Endothelial cell of umbilical vein (primary cell): ENCODE measurements at regions not wholly inside any gene's neighbourhood (a gene's known extent, or its start where the extent isn't known, plus 50 kb on each side); places are given as distances from the start of the nearest gene placed in this dataset.

Experiments
- BruUV-seq: library from RNA; stranded (reverse); fragments of 400-500 nt; replicated peaks from 2 replicates; lab custom pipeline; 2021; lab: Mats Ljungman, UMichigan
- CTCF ChIA-PET: fragments of 300-600, 350-600 bp; sonication (Branson Sonifier 250); formaldehyde crosslinking; loops from one replicate; lab custom pipeline; 2021; ENCODE audit warnings: antibody characterized with exemption, inconsistent platforms; lab: Charles Lee
- POLR2A ChIA-PET: fragments of 300-600, 350-600 bp; sonication (Branson Sonifier 250); formaldehyde crosslinking; loops from one replicate; lab custom pipeline; 2021; ENCODE audit warnings: antibody characterized with exemption, inconsistent platforms; lab: Charles Lee
- DNase-seq: peaks from one replicate; pipeline ENCODE4 v3.0.0-alpha.2; 2011; ENCODE audit warnings: low read depth, low spot score
- FAIRE-seq: peaks from 2 replicates; lab custom pipeline; 2011; peaks lifted over from hg19 to GRCh38; lab: Jason Lieb, UNC
- H2AFZ ChIP-seq: 2 replicates; pipeline ENCODE4 v1.6.0; 2012; ENCODE audit warnings: low read depth, low read length, control low read depth, inconsistent platforms
- H3K27ac ChIP-seq: 2 replicates; pipeline ENCODE4 v1.5.1; 2011; ENCODE audit warnings: low read depth, mild to moderate bottlenecking, control low read depth, low read length, moderate library complexity; ENCODE audit not compliant: insufficient read depth
- H3K27me3 ChIP-seq, 2 experiments: 2 replicates each; pipeline versions ENCODE4 v1.6.0 to v1.6.1; 2011; ENCODE audit warnings: low read length in 2 of 2, mixed read lengths in 1 of 2; ENCODE audit not compliant: control insufficient read depth in 2 of 2, insufficient read depth in 2 of 2
- H3K36me3 ChIP-seq, 2 experiments: 2 replicates in 1 of 2; 3 replicates in 1 of 2; pipeline ENCODE4 v1.5.1; 2011; ENCODE audit warnings: low read length in 2 of 2, mild to moderate bottlenecking in 1 of 2, moderate library complexity in 1 of 2; ENCODE audit not compliant: control insufficient read depth in 2 of 2, insufficient read depth in 2 of 2; ENCODE audit errors: extremely low read depth in 1 of 2
- H3K4me1 ChIP-seq: 3 replicates; pipeline ENCODE4 v1.5.1; 2011; ENCODE audit warnings: mild to moderate bottlenecking, low read length; ENCODE audit not compliant: control insufficient read depth, insufficient read depth; ENCODE audit errors: extremely low read depth
- H3K4me2 ChIP-seq: 2 replicates; pipeline ENCODE4 v1.6.1; 2011; ENCODE audit warnings: low read length, control low read depth, mixed read lengths; ENCODE audit not compliant: insufficient read depth
- H3K4me3 ChIP-seq, 3 experiments: fragments of 200-600 bp in 1 of 3; sonication (generic), shearing (Covaris generic) in 1 of 3; replicated peaks in 1 of 3; 2 replicates each; pipeline ENCODE4 v1.5.1; 2011 to 2016; ENCODE audit warnings: control low read depth in 3 of 3, low read length in 3 of 3, mild to moderate bottlenecking in 2 of 3, inconsistent platforms in 1 of 3, low read depth in 1 of 3, moderate library complexity in 1 of 3; ENCODE audit not compliant: insufficient read depth in 1 of 3
- H3K79me2 ChIP-seq: 2 replicates; pipeline ENCODE4 v1.6.0; 2012; ENCODE audit warnings: low read length, inconsistent platforms; ENCODE audit not compliant: control insufficient read depth, insufficient read depth
- H3K9ac ChIP-seq: replicated peaks from 2 replicates; pipeline ENCODE3; 2011; ENCODE audit warnings: low read length, control low read depth; ENCODE audit not compliant: insufficient read depth; ENCODE audit errors: extremely low read depth
- H3K9me1 ChIP-seq: replicated peaks from 3 replicates; pipeline ENCODE4 v1.6.0; 2011; ENCODE audit warnings: mild to moderate bottlenecking, low read length; ENCODE audit not compliant: control insufficient read depth, insufficient read depth; ENCODE audit errors: extremely low read depth
- H3K9me3 ChIP-seq: replicated peaks from 2 replicates; pipeline ENCODE4 v1.5.1; 2012; ENCODE audit warnings: low read length, inconsistent platforms; ENCODE audit not compliant: control insufficient read depth, insufficient read depth
- H4K20me1 ChIP-seq: replicated peaks from 2 replicates; pipeline ENCODE3; 2011; ENCODE audit warnings: mild to moderate bottlenecking, low read length; ENCODE audit not compliant: control insufficient read depth, insufficient read depth; ENCODE audit errors: extremely low read depth
- CTCF ChIP-seq, 2 donors: IDR thresholded peaks; 1 replicate in 1 of 2; 2 replicates in 1 of 2; pipeline ENCODE4 v1.5.1; 2011; ENCODE audit warnings: low read length in 2 of 2, mild to moderate bottlenecking in 2 of 2, moderate library complexity in 2 of 2, control low read depth in 1 of 2, inconsistent platforms in 1 of 2, low read depth in 1 of 2; ENCODE audit not compliant: insufficient read depth in 1 of 2; ENCODE audit errors: extremely low read depth in 1 of 2
- EZH2 ChIP-seq: IDR thresholded peaks from 2 replicates; pipeline ENCODE4 v1.6.1; 2012; ENCODE audit warnings: borderline replicate concordance, low read depth, mild to moderate bottlenecking, moderate library complexity, low read length, inconsistent platforms; ENCODE audit not compliant: severe bottlenecking
- FOS ChIP-seq: IDR thresholded peaks from 2 replicates; pipeline ENCODE4 v1.6.1; 2011; ENCODE audit warnings: mild to moderate bottlenecking, low read length, moderate library complexity, borderline replicate concordance; ENCODE audit not compliant: insufficient read depth
- GATA2 ChIP-seq: IDR thresholded peaks from 2 replicates; pipeline ENCODE4 v1.7.0; 2011; ENCODE audit warnings: low read depth, mild to moderate bottlenecking, moderate library complexity, mixed read lengths, low read length; ENCODE audit not compliant: insufficient read length, insufficient read depth
- JUN ChIP-seq: IDR thresholded peaks from 2 replicates; pipeline ENCODE4 v1.6.1; 2011; ENCODE audit warnings: borderline replicate concordance, low read depth; ENCODE audit not compliant: insufficient read length, insufficient read depth
- MAX ChIP-seq: IDR thresholded peaks from 2 replicates; pipeline ENCODE4 v1.6.1; 2011; ENCODE audit not compliant: insufficient read depth, insufficient read length
- MYC ChIP-seq: IDR thresholded peaks from one replicate; pipeline ENCODE4 v1.6.1; 2011; ENCODE audit warnings: mild to moderate bottlenecking, low read depth, low read length
- POLR2A ChIP-seq: IDR thresholded peaks from 2 replicates; pipeline ENCODE4 v1.6.1; 2012; ENCODE audit warnings: low read depth, mild to moderate bottlenecking, control low read depth, low read length
- POLR2AphosphoS5 ChIP-seq: IDR thresholded peaks from 2 replicates; pipeline ENCODE4 v1.6.1; 2012; ENCODE audit warnings: low read depth, mild to moderate bottlenecking, control low read depth, low read length, moderate library complexity; ENCODE audit not compliant: insufficient read depth
- dilution Hi-C: fragments of 300-500 bp; cut with MboI; formaldehyde crosslinking; loops from one replicate; pipeline ENCODE4 v1.15.0; 2019; ENCODE audit warnings: low sequenced_read_pairs; ENCODE audit not compliant: extremely low pct_ligation_motif_present
- intact Hi-C: fragments of 100-400 bp; cut with micrococcal nuclease; formaldehyde crosslinking; loops from one replicate; pipeline ENCODE4 v1.10.0; 2022

- Histone ChIP-seq H4K20me1 (no peaks in the 10 kb centered on the region), H3K36me3 (no peaks in the 10 kb centered on the region), H3K27me3 (no peaks in the 10 kb centered on the region), H3K9me1 (no peaks in the 10 kb centered on the region), H3K27ac (no peak overlapping the region), H3K9ac (no peak overlapping the region), H3K9me3 (no peaks in the 10 kb centered on the region), H2AFZ (no peak overlapping the region), H3K4me2 (no peak overlapping the region), H3K4me3 (no peak overlapping the region), H3K4me1 (no peaks in the 10 kb centered on the region), H3K79me2 (no peaks in the 10 kb centered on the region)
- intact Hi-C loops (loop anchor here (10.0 kb wide), 1 partner anchor 147 kb away; no protein-coding TSS in a partner anchor), dilution Hi-C loops (no loop called here)
- ChIA-PET POLR2A (no interaction called here), CTCF (interaction anchor here (1.2 to 1.6 kb wide), 2 partner anchors 35 to 412 kb away, joined by 3 to 4 read pairs; no protein-coding TSS in a partner anchor)
- no TSS peak for BruUV-seq
- DNase-seq: no peak
- FAIRE-seq: no peak
- no peak for TF ChIP-seq POLR2A
- TF ChIP-seq CTCF (IDR thresholded peaks at IDR 0.05; ENCODE audit: extremely low read depth in 1 of 2, insufficient read depth in 1 of 2, low read depth in 1 of 2, low read length in 2 of 2): no peak
- TF ChIP-seq GATA2: no peak
- TF ChIP-seq EZH2: no peak
- TF ChIP-seq MYC: no peak
- TF ChIP-seq POLR2AphosphoS5: no peak
- TF ChIP-seq JUN: no peak
- TF ChIP-seq FOS: no peak
- no peak for TF ChIP-seq MAX
These were observed 438.7 kb downstream of the NTRK2 start for GRCh38 chr9:85108229-85108628.
